Heart right ventricle (tissue), 16 donors: ENCODE measurements at regions not wholly inside any gene's neighbourhood (a gene's known extent, or its start where the extent isn't known, plus 50 kb on each side); places are given as distances from the start of the nearest gene placed in this dataset.

Experiments used
- ATAC-seq, 8 donors: fragments of 200-7000 bp; cut with Tn5 transposase; one replicate each; pipeline ENCODE4 v1.9.1; 2020; ENCODE audit warnings: mild to moderate bottlenecking in 8 of 8, moderate library complexity in 8 of 8, moderate number of reproducible peaks in 1 of 8
- DNase-seq, 2 donors: peaks; one replicate each; pipeline ENCODE4 v3.0.0-alpha.2; 2020
- H3K27ac ChIP-seq, 10 donors: fragments of 200-600 bp; sonication (generic) in 2 of 10; one replicate each; pipeline versions ENCODE4 v1.5.0 to v1.8.0; 2020 to 2022; ENCODE audit warnings: mild to moderate bottlenecking in 3 of 10
- H3K27me3 ChIP-seq, 7 donors: fragments of 200-600 bp; one replicate each; pipeline ENCODE4 v1.8.0; 2021 to 2022; ENCODE audit warnings: mild to moderate bottlenecking in 2 of 7
- H3K36me3 ChIP-seq, 9 donors: fragments of 200-600 bp; sonication (generic) in 1 of 9; one replicate each; pipeline versions ENCODE4 v1.5.0 to v1.8.0; 2020 to 2022; ENCODE audit warnings: mild to moderate bottlenecking in 2 of 9
- H3K4me1 ChIP-seq, 9 donors: fragments of 200-600 bp; sonication (generic) in 1 of 9; one replicate each; pipeline versions ENCODE4 v1.5.0 to v1.8.0; 2020 to 2022; ENCODE audit warnings: mild to moderate bottlenecking in 4 of 9
- H3K4me3 ChIP-seq, 10 donors: fragments of 200-600 bp; sonication (generic) in 2 of 10; one replicate each; pipeline versions ENCODE4 v1.5.0 to v1.8.0; 2020 to 2022; ENCODE audit warnings: mild to moderate bottlenecking in 7 of 10, moderate library complexity in 2 of 10
- H3K9me3 ChIP-seq, 11 donors: fragments of 200-600 bp in 10 of 11; sonication (generic) in 2 of 11; one replicate each; pipeline versions ENCODE4 v1.5.0 to v1.8.0; 2013 to 2022; ENCODE audit warnings: mild to moderate bottlenecking in 2 of 11, control low read depth in 1 of 11, moderate library complexity in 1 of 11
- WGBS, 2 donors: extraction: QIAGEN DNeasy Blood & Tissue Kit; methylation state at CpG; one replicate each; pipeline ENCODE4 v1.1.7; 2013; ENCODE audit warnings: inconsistent platforms in 1 of 2; 5-methylcytosine and 5-hydroxymethylcytosine counted together
- intact Hi-C, 10 donors: fragments of 100-400 bp; cut with DNase I; formaldehyde crosslinking; loops; one replicate each; pipeline versions ENCODE4 v1.11.1 to v1.14.2; 2022
- TF ChIP-seq, protein P1 (sequence below), 9 donors: fragments of 200-600 bp; sonication (generic) in 2 of 9; IDR thresholded peaks; one replicate each; pipeline versions ENCODE4 v1.5.0 to v1.8.0; 2021 to 2022; ENCODE audit warnings: antibody characterized with exemption in 9 of 9, mild to moderate bottlenecking in 5 of 9, moderate library complexity in 1 of 9
- donor health status: Arrhythmogenic right ventricular cardiomyopathy.
- donor health status: ischemic (EF 13 %, LVEDD 7.1; RV severe dilation, severe dysfunction).
- donor health status: healthy with polysubstance abuse.
- donor health status: DM: no; HTN: yes; CAD: no.
- donor health status: DM: no; HTN: no; CAD: no.
- donor health status: ischemic (EF 25% LVEDD 6.9; RV normal size, moderate dysfunction).
- donor health status: ischemic (EF 25% LVEDD 5.7; RV mildly dilated, moderate dysfunction).
- donor health status: healthy.
- donor health status: DM: yes; HTN: yes; CAD: no.
- donor health status: Ischemic cardiomyopathy.
- donor health status: ischemic (EF 35%, LVEDD 5.7; RV mildly dilated, moderate dysfunction).
- donor health status: nonischemic (EF 11% LVEDD 7.7; RV severe dilation, severe dysfunction).
- donor health status: DM: yes; HTN: yes; CAD: no.
- donor health status: PGD.
- donor health status: ischemic (EF 29% LVEDD 5.4; RV normal size, mild dysfunction).
- donor health status: nonischemic (EF 23%, LVEDD 6.1; RV moderate dilation, normal function).

DNA sequence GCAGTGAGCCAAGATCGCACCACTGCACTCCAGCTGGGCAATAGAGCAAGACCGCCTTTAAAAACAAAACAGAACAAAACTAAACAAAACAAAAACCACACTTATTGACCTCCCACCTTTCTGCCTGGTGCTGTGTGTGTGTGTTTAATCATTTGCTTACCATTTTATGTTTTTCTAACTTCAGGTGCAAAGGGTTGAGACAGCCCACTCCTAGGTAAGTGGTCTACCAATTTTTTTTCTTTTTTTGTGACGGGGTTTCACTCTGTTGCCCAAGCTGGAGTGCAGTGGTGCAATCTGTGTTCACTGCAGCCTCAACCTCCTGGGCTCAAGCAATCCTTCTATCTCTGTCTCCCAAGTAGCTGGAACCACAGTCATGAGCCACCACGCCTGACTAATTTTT, 65.8 kb downstream of the SALL1 start:
- Histone ChIP-seq H3K27ac (no peak overlapping the region), H3K4me3 (no peak overlapping the region), H3K9me3 (no peaks in the 10 kb centered on the region), H3K27me3 (no peaks in the 10 kb centered on the region), H3K4me1 (no peaks in the 10 kb centered on the region), H3K36me3 (no peaks in the 10 kb centered on the region)
- TF ChIP-seq, protein P1, sequence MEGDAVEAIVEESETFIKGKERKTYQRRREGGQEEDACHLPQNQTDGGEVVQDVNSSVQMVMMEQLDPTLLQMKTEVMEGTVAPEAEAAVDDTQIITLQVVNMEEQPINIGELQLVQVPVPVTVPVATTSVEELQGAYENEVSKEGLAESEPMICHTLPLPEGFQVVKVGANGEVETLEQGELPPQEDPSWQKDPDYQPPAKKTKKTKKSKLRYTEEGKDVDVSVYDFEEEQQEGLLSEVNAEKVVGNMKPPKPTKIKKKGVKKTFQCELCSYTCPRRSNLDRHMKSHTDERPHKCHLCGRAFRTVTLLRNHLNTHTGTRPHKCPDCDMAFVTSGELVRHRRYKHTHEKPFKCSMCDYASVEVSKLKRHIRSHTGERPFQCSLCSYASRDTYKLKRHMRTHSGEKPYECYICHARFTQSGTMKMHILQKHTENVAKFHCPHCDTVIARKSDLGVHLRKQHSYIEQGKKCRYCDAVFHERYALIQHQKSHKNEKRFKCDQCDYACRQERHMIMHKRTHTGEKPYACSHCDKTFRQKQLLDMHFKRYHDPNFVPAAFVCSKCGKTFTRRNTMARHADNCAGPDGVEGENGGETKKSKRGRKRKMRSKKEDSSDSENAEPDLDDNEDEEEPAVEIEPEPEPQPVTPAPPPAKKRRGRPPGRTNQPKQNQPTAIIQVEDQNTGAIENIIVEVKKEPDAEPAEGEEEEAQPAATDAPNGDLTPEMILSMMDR (IDR thresholded peaks at IDR 0.05), result no peak
- intact Hi-C loops, result no loop called here
- DNase-seq, result no peak
- WGBS, 2 donors, result 88% methylated on average over 4 of the region's 4 CpGs
- no peak for ATAC-seq

DNA sequence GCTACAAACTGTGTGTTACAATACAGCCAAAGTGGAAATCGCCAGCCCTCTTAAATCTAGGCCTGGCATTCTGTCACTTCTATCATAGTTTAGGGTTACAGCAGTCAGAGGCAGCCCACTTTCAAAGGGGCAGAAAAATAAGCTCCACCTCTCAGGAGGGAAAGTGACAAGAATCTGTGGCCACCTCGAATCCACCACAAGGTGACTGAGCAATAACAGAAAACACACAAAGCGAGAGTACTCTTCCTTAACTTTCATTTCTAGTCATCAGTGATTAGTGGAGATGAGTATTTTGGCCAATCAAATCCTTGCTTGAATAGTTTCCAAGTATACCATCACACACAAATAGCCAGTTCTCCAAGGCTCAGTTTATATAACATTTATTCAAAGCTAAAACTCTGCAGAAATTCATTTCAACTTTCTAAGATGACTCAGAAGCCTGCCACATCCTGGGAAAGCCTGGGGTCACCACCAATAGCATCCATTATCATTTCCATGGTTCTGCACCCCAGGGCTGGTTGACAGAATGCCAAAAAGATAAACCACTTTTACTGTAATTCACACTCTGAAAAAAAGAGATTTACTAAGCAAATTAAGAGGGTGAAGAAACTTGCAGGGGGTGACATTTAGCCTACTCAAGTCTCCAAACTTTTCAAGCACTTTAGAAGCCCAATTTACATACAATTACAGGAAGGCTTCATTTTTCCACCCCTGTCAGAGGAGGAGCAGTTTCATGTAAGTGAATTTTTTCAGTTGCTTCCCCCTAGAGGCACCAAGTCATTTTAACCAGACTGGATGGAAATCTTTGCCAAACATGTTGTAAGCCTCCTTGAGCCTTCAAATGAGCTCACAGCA, 66.8 kb downstream of the SALL1 start:
- 67 to 71% methylated on average over 3 of the region's 3 CpGs for WGBS, 2 donors
- ATAC-seq (no peak), DNase-seq (no peak)
- Histone ChIP-seq H3K36me3 (no peaks in the 10 kb centered on the region), H3K27ac (no peak overlapping the region), H3K4me1 (no peaks in the 10 kb centered on the region), H3K27me3 (no peaks in the 10 kb centered on the region), H3K9me3 (peaks cover 0 to under 1% (median 0%) of the 10 kb centered on the region in 11 donors), H3K4me3 (no peak overlapping the region)
- TF ChIP-seq, protein P1 (IDR thresholded peaks at IDR 0.05), result no peak
- intact Hi-C loops, result no loop called here

DNA sequence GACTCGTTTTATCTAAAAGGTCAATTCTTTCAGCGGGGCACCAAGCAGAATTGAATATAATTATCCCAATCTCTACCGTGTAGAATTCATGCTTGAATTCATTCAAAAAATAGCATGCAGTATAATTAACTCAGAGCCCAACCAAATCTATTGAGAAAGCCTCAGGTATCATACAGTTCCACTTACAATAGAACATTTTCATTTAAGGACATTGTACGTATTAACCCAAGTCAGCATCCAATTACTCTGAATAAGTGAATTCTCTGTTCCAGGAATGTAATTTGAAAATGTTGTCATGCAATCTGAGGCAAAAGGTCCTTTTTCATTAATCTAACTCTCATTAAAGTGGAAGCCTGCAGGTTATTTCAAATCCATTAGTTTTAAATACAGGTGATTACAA, 78.5 kb downstream of the SALL1 start:
- no peak for ATAC-seq
- Histone ChIP-seq H3K27ac (no peak overlapping the region), H3K36me3 (no peaks in the 10 kb centered on the region), H3K4me3 (no peak overlapping the region), H3K4me1 (no peaks in the 10 kb centered on the region), H3K9me3 (peaks cover 0 to 2% (median 0%) of the 10 kb centered on the region in 11 donors), H3K27me3 (peaks cover 0 to 6% (median under 1%) of the 10 kb centered on the region in 7 donors)
- WGBS, 2 donors, result 53 to 59% methylated on average over 4 of the region's 4 CpGs
- intact Hi-C loops, result no loop called here
- TF ChIP-seq, protein P1 (IDR thresholded peaks at IDR 0.05), result no peak
- no peak for DNase-seq

DNA sequence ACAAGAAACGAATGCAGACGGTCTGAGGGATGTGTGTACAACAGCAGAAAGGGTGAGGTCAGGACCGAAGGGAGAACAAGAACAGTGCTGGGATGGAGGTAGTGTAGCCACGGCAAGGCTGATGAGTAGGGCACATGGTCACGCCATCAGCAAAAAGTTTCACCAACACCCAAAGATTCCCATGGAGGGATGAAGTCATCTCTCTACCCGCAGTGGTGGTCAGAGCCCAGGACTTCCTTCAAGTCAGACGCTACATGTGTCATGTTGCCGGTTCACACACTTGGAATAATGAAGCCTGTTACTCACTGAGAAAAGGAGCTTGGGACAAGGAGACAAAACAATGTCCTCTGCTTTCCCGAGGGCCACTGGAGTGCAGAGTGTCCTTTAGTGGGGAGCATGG, 79.7 kb downstream of the SALL1 start:
- Histone ChIP-seq H3K36me3 (no peaks in the 10 kb centered on the region), H3K4me1 (no peaks in the 10 kb centered on the region), H3K4me3 (no peak overlapping the region), H3K27me3 (peaks cover 0 to 6% (median 3%) of the 10 kb centered on the region in 7 donors), H3K9me3 (peaks cover 0 to 2% (median 0%) of the 10 kb centered on the region in 11 donors), H3K27ac (no peak overlapping the region)
- WGBS, 2 donors, result 79 to 82% methylated on average over 9 of the region's 9 CpGs
- intact Hi-C loops, result no loop called here
- TF ChIP-seq, protein P1 (IDR thresholded peaks at IDR 0.05), result no peak
- no peak for ATAC-seq
- no peak for DNase-seq
